ENCODE measurements at regions not wholly inside any gene's neighbourhood (a gene's known extent, or its start where the extent isn't known, plus 50 kb on each side); places are given as distances from the start of the nearest gene placed in this dataset.

DNA sequence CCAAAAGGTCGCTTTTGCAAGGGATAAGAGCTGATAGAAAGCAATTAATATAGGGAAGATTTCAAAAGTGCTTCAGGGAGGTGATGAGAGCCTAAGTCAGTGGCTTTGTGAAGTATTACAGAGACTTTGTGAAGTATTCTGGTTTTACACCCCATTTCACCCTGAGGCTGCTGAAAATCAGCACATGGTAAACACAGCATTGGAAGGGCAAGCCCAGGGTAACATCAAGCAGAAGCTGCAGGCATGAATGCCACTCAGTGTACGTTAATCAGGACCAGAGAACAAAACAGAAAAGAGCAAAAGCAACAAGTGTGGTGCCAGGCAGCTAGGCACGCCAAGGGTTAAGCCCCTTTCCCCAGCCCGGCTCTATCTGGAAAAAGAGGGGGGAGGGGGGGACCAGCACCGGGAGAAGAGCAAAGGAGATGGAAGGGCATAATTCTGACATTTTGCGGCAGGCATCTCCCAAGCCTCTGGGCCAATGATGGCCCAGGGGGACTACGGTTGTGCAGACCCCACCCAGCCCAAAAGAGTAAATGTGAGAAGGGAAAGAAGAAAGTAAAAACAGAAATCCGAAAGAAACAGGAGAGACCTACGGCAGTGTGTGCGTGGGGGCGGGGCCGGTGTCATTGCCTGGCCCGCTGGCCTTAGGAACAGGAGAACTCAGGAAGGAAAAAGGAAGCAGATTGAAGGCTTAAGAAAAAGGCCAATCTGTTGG lies 58.9 kb downstream of the DHRS2 start:
- H3K27me3 ChIP-seq (ENCODE audit: control insufficient read depth in 5 of 5, insufficient read depth in 4 of 5, low read length in 5 of 5): peaks cover 0 to 14% (median 3%) of the 10 kb centered on the region in 5 donors
- H3K36me3 ChIP-seq (ENCODE audit: control insufficient read depth in 5 of 5, insufficient read depth in 5 of 5, low read length in 5 of 5): no peaks in the 10 kb centered on the region
- no peak overlapping the region for H3K27ac ChIP-seq (ENCODE audit: low read depth, low read length)
- H3K9me3 ChIP-seq (ENCODE audit: control insufficient read depth in 5 of 5, low read length in 5 of 5): peaks cover 0 to 4% (median 0%) of the 10 kb centered on the region in 5 donors
- H3K4me1 ChIP-seq (ENCODE audit: control insufficient read depth in 5 of 5, insufficient read depth in 5 of 5, low read length in 5 of 5): peaks cover 0 to 22% (median 14%) of the 10 kb centered on the region in 5 donors
- H3K4me3 ChIP-seq (ENCODE audit: low read depth in 1 of 5, low read length in 5 of 5): peak overlapping the region in 4 of 5 donors; percentile 33 to 59 (median 51)
- peak overlapping the region in 1 of 5 donors; percentile 54 for H3K9ac ChIP-seq (ENCODE audit: low read length in 5 of 5)

- H3K4me1 ChIP-seq (ENCODE audit: control insufficient read depth in 5 of 5, insufficient read depth in 5 of 5, low read length in 5 of 5): peaks cover 0 to 22% (median 14%) of the 10 kb centered on the region in 5 donors
- H3K36me3 ChIP-seq (ENCODE audit: control insufficient read depth in 5 of 5, insufficient read depth in 5 of 5, low read length in 5 of 5): no peaks in the 10 kb centered on the region
- no peak overlapping the region for H3K27ac ChIP-seq (ENCODE audit: low read depth, low read length)
- H3K27me3 ChIP-seq (ENCODE audit: control insufficient read depth in 5 of 5, insufficient read depth in 4 of 5, low read length in 5 of 5): peaks cover 0 to 14% (median 3%) of the 10 kb centered on the region in 5 donors
- H3K9ac ChIP-seq (ENCODE audit: low read length in 5 of 5): peak overlapping the region in 1 of 5 donors; percentile 54
- H3K4me3 ChIP-seq (ENCODE audit: low read depth in 1 of 5, low read length in 5 of 5): peak overlapping the region in 4 of 5 donors; percentile 33 to 59 (median 51)
- H3K9me3 ChIP-seq (ENCODE audit: control insufficient read depth in 5 of 5, low read length in 5 of 5): no peaks in the 10 kb centered on the region
Observed at GRCh38 chr14:23695664-23695999, 59.5 kb downstream of the DHRS2 start.

- H3K27ac ChIP-seq (ENCODE audit: low read depth, low read length): no peak overlapping the region
- peaks cover 0 to 14% (median 3%) of the 10 kb centered on the region in 5 donors for H3K27me3 ChIP-seq (ENCODE audit: control insufficient read depth in 5 of 5, insufficient read depth in 4 of 5, low read length in 5 of 5)
- H3K36me3 ChIP-seq (ENCODE audit: control insufficient read depth in 5 of 5, insufficient read depth in 5 of 5, low read length in 5 of 5): no peaks in the 10 kb centered on the region
- H3K9me3 ChIP-seq (ENCODE audit: control insufficient read depth in 5 of 5, low read length in 5 of 5): peaks cover 0 to 4% (median 0%) of the 10 kb centered on the region in 5 donors
- peaks cover 0 to 22% (median 14%) of the 10 kb centered on the region in 5 donors for H3K4me1 ChIP-seq (ENCODE audit: control insufficient read depth in 5 of 5, insufficient read depth in 5 of 5, low read length in 5 of 5)
- H3K4me3 ChIP-seq (ENCODE audit: low read depth in 1 of 5, low read length in 5 of 5): no peak overlapping the region
- no peak overlapping the region for H3K9ac ChIP-seq (ENCODE audit: low read length in 5 of 5)
Observed at GRCh38 chr14:23696701-23697239, 60.6 kb downstream of the DHRS2 start.

DNA sequence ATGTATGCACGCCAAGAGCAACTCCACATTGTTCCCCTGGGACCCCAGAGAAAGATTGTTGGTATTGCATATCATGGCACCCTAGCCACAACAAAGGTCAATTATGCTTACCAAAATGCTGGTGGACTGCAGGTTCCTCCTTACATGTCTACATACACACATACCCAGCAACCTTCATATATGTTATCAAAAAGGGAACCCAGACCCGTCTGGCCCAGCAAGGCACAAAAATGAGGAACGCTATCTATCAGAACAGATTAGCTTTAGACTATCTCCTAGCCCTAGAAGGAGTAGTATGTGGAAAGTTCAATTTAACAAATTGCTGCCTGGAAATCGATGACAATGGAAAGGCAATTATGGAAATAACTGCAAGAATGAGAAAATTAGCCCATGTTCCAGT lies 61.5 kb downstream of the DHRS2 start:
- Histone ChIP-seq H3K9ac (ENCODE audit: low read length in 5 of 5) (no peak overlapping the region), H3K27ac (ENCODE audit: low read depth, low read length) (no peak overlapping the region), H3K27me3 (ENCODE audit: control insufficient read depth in 5 of 5, insufficient read depth in 4 of 5, low read length in 5 of 5) (peaks cover 0 to 14% (median 3%) of the 10 kb centered on the region in 5 donors), H3K9me3 (ENCODE audit: control insufficient read depth in 5 of 5, low read length in 5 of 5) (peaks cover 0 to 5% (median 0%) of the 10 kb centered on the region in 5 donors), H3K4me1 (ENCODE audit: control insufficient read depth in 5 of 5, insufficient read depth in 5 of 5, low read length in 5 of 5) (peaks cover 0 to 22% (median 14%) of the 10 kb centered on the region in 5 donors), H3K4me3 (ENCODE audit: low read depth in 1 of 5, low read length in 5 of 5) (no peak overlapping the region), H3K36me3 (ENCODE audit: control insufficient read depth in 5 of 5, insufficient read depth in 5 of 5, low read length in 5 of 5) (no peaks in the 10 kb centered on the region)

- Histone ChIP-seq H3K27me3 (ENCODE audit: control insufficient read depth in 5 of 5, insufficient read depth in 4 of 5, low read length in 5 of 5) (peaks cover 0 to 3% (median 0%) of the 10 kb centered on the region in 5 donors), H3K4me1 (ENCODE audit: control insufficient read depth in 5 of 5, insufficient read depth in 5 of 5, low read length in 5 of 5) (no peaks in the 10 kb centered on the region), H3K9me3 (ENCODE audit: control insufficient read depth in 5 of 5, low read length in 5 of 5) (peaks cover 3 to 26% (median 12%) of the 10 kb centered on the region in 5 donors), H3K4me3 (ENCODE audit: low read depth in 1 of 5, low read length in 5 of 5) (no peak overlapping the region), H3K9ac (ENCODE audit: low read length in 5 of 5) (no peak overlapping the region), H3K27ac (ENCODE audit: low read depth, low read length) (no peak overlapping the region), H3K36me3 (ENCODE audit: control insufficient read depth in 5 of 5, insufficient read depth in 5 of 5, low read length in 5 of 5) (no peaks in the 10 kb centered on the region)
Observed at GRCh38 chr14:23702656-23703426, 66.7 kb downstream of the DHRS2 start.

- peaks cover 0 to 4% (median 0%) of the 10 kb centered on the region in 5 donors for H3K27me3 ChIP-seq (ENCODE audit: control insufficient read depth in 5 of 5, insufficient read depth in 4 of 5, low read length in 5 of 5)
- H3K36me3 ChIP-seq (ENCODE audit: control insufficient read depth in 5 of 5, insufficient read depth in 5 of 5, low read length in 5 of 5): no peaks in the 10 kb centered on the region
- no peak overlapping the region for H3K27ac ChIP-seq (ENCODE audit: low read depth, low read length)
- no peak overlapping the region for H3K9ac ChIP-seq (ENCODE audit: low read length in 5 of 5)
- peaks cover 3 to 26% (median 12%) of the 10 kb centered on the region in 5 donors for H3K9me3 ChIP-seq (ENCODE audit: control insufficient read depth in 5 of 5, low read length in 5 of 5)
- no peak overlapping the region for H3K4me3 ChIP-seq (ENCODE audit: low read depth in 1 of 5, low read length in 5 of 5)
- no peaks in the 10 kb centered on the region for H3K4me1 ChIP-seq (ENCODE audit: control insufficient read depth in 5 of 5, insufficient read depth in 5 of 5, low read length in 5 of 5)
Observed at GRCh38 chr14:23704890-23705289, 68.7 kb downstream of the DHRS2 start.

GRCh38 chr14:23707415-23707814 lies 71.3 kb downstream of the DHRS2 start:
- Histone ChIP-seq H3K36me3 (ENCODE audit: control insufficient read depth in 5 of 5, insufficient read depth in 5 of 5, low read length in 5 of 5) (no peaks in the 10 kb centered on the region), H3K27me3 (ENCODE audit: control insufficient read depth in 5 of 5, insufficient read depth in 4 of 5, low read length in 5 of 5) (peaks cover 0 to 2% (median 0%) of the 10 kb centered on the region in 5 donors), H3K9ac (ENCODE audit: low read length in 5 of 5) (no peak overlapping the region), H3K4me1 (ENCODE audit: control insufficient read depth in 5 of 5, insufficient read depth in 5 of 5, low read length in 5 of 5) (no peaks in the 10 kb centered on the region), H3K9me3 (ENCODE audit: control insufficient read depth in 5 of 5, low read length in 5 of 5) (peaks cover 3 to 22% (median 12%) of the 10 kb centered on the region in 5 donors), H3K27ac (ENCODE audit: low read depth, low read length) (no peak overlapping the region), H3K4me3 (ENCODE audit: low read depth in 1 of 5, low read length in 5 of 5) (no peak overlapping the region)

DNA sequence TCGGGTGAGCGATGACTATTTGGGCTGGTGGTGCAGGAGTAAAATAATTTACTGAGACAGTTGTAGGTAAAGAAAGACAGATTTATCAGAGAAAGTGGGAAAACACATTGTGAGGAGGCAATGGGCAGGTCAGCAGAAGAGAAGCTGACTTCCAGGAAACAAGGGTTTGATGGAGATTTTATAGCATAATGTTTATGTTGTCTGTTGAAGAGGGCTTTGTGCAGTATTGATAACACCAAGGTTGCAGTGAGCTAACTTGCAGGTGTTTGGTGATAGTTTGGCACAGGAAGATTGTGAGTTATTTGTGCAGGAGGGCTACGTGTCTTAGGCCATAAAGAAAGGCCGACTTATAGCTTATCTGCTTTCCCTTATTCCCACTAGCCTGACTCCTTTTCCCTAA lies 72.2 kb downstream of the DHRS2 start:
- H3K27me3 ChIP-seq (ENCODE audit: control insufficient read depth in 5 of 5, insufficient read depth in 4 of 5, low read length in 5 of 5): peaks cover 0 to 2% (median 0%) of the 10 kb centered on the region in 5 donors
- H3K27ac ChIP-seq (ENCODE audit: low read depth, low read length): no peak overlapping the region
- no peaks in the 10 kb centered on the region for H3K36me3 ChIP-seq (ENCODE audit: control insufficient read depth in 5 of 5, insufficient read depth in 5 of 5, low read length in 5 of 5)
- no peaks in the 10 kb centered on the region for H3K4me1 ChIP-seq (ENCODE audit: control insufficient read depth in 5 of 5, insufficient read depth in 5 of 5, low read length in 5 of 5)
- no peak overlapping the region for H3K4me3 ChIP-seq (ENCODE audit: low read depth in 1 of 5, low read length in 5 of 5)
- no peak overlapping the region for H3K9ac ChIP-seq (ENCODE audit: low read length in 5 of 5)
- H3K9me3 ChIP-seq (ENCODE audit: control insufficient read depth in 5 of 5, low read length in 5 of 5): peaks cover 3 to 19% (median 12%) of the 10 kb centered on the region in 5 donors

GRCh38 chr14:23709923-23710322 lies 73.8 kb downstream of the DHRS2 start:
- Histone ChIP-seq H3K9me3 (ENCODE audit: control insufficient read depth in 5 of 5, low read length in 5 of 5) (peaks cover 0 to 12% (median 8%) of the 10 kb centered on the region in 5 donors), H3K4me1 (ENCODE audit: control insufficient read depth in 5 of 5, insufficient read depth in 5 of 5, low read length in 5 of 5) (no peaks in the 10 kb centered on the region), H3K9ac (ENCODE audit: low read length in 5 of 5) (no peak overlapping the region), H3K36me3 (ENCODE audit: control insufficient read depth in 5 of 5, insufficient read depth in 5 of 5, low read length in 5 of 5) (no peaks in the 10 kb centered on the region), H3K27me3 (ENCODE audit: control insufficient read depth in 5 of 5, insufficient read depth in 4 of 5, low read length in 5 of 5) (peaks cover 0 to 2% (median 0%) of the 10 kb centered on the region in 5 donors), H3K27ac (ENCODE audit: low read depth, low read length) (no peak overlapping the region), H3K4me3 (ENCODE audit: low read depth in 1 of 5, low read length in 5 of 5) (no peak overlapping the region)

DNA sequence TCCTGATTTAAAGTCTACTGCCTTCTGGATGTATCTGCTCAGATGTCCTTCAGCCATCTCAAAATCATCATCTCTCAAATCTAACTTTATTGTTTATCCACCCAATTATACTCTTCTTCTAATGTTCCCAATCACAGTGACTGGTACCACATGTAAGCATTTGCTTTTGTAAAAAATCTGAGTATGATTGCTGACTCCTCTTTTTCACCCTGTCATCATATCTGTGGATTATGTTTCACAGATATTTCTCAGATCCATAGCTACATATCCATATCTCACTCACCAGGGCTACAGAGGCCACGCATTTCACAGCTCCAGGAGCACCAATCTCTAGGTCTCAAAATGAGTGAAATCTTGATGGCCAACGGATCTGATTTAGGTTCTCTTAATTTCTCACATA lies 76.1 kb downstream of the DHRS2 start:
- Histone ChIP-seq H3K4me1 (ENCODE audit: control insufficient read depth in 5 of 5, insufficient read depth in 5 of 5, low read length in 5 of 5) (no peaks in the 10 kb centered on the region), H3K27me3 (ENCODE audit: control insufficient read depth in 5 of 5, insufficient read depth in 4 of 5, low read length in 5 of 5) (peaks cover 0 to 2% (median 0%) of the 10 kb centered on the region in 5 donors), H3K4me3 (ENCODE audit: low read depth in 1 of 5, low read length in 5 of 5) (no peak overlapping the region), H3K27ac (ENCODE audit: low read depth, low read length) (no peak overlapping the region), H3K36me3 (ENCODE audit: control insufficient read depth in 5 of 5, insufficient read depth in 5 of 5, low read length in 5 of 5) (no peaks in the 10 kb centered on the region), H3K9me3 (ENCODE audit: control insufficient read depth in 5 of 5, low read length in 5 of 5) (peaks cover 0 to 3% (median 0%) of the 10 kb centered on the region in 5 donors), H3K9ac (ENCODE audit: low read length in 5 of 5) (no peak overlapping the region)
